Activated CD4-positive, alpha-beta T cell treated with anti-CD3 and anti-CD28 coated beads, Interleukin-2, amount 50 U/mL, for 1 hour (primary cell): ENCODE measurements at regions not wholly inside any gene's neighbourhood (a gene's known extent, or its start where the extent isn't known, plus 50 kb on each side); places are given as distances from the start of the nearest gene placed in this dataset.

Source experiments
- DNase-seq: peaks from one replicate; pipeline ENCODE4 v3.0.0-alpha.2; 2020

GRCh38 chr1:208874915-208875314 lies 630.7 kb upstream of the PLXNA2 start:
- no peak for DNase-seq

GRCh38 chr1:208879022-208879421 lies 634.8 kb upstream of the PLXNA2 start:
- DNase-seq, result no peak

- no peak for DNase-seq
Measured at GRCh38 chr1:208880433-208881100, 636.4 kb upstream of the PLXNA2 start.

- no peak for DNase-seq
Measured at GRCh38 chr1:208885060-208885459, 640.9 kb upstream of the PLXNA2 start.

GRCh38 chr1:208885650-208886049 lies 641.5 kb upstream of the PLXNA2 start:
- DNase-seq, result no peak

GRCh38 chr1:208888376-208888775 lies 644.2 kb upstream of the PLXNA2 start:
- DNase-seq, result no peak

- no peak for DNase-seq
Measured at GRCh38 chr1:208892147-208892546, 648.0 kb upstream of the PLXNA2 start.

GRCh38 chr1:208893251-208893650 lies 649.1 kb upstream of the PLXNA2 start:
- no peak for DNase-seq

- DNase-seq, result no peak
Measured at GRCh38 chr1:208895181-208895580, 651.0 kb upstream of the PLXNA2 start.

GRCh38 chr1:208895820-208896219 lies 651.6 kb upstream of the PLXNA2 start:
- DNase-seq, result no peak

- DNase-seq, result no peak
Measured at GRCh38 chr1:208896768-208897167, 652.6 kb upstream of the PLXNA2 start.

- no peak for DNase-seq
Measured at GRCh38 chr1:208899438-208899837, 655.3 kb upstream of the PLXNA2 start.

- DNase-seq, result no peak
Measured at GRCh38 chr1:208903251-208903905, 659.2 kb upstream of the PLXNA2 start.

GRCh38 chr1:208907790-208908189 lies 663.6 kb upstream of the PLXNA2 start:
- DNase-seq, result no peak

GRCh38 chr1:208909011-208909984 lies 665.1 kb upstream of the PLXNA2 start:
- DNase-seq, result no peak

- DNase-seq, result no peak
Measured at GRCh38 chr1:208910161-208910560, 666.0 kb upstream of the PLXNA2 start.

- DNase-seq, result no peak
Measured at GRCh38 chr1:208917281-208917680, 666.2 kb upstream of the CAMK1G start.

- no peak for DNase-seq
Measured at GRCh38 chr1:208917723-208918122, 665.8 kb upstream of the CAMK1G start.

GRCh38 chr1:208918160-208918559 lies 665.4 kb upstream of the CAMK1G start:
- DNase-seq, result no peak

GRCh38 chr1:208919371-208919770 lies 664.1 kb upstream of the CAMK1G start:
- no peak for DNase-seq

GRCh38 chr1:208921259-208921658 lies 662.3 kb upstream of the CAMK1G start:
- no peak for DNase-seq

GRCh38 chr1:208923456-208923855 lies 660.1 kb upstream of the CAMK1G start:
- DNase-seq, result no peak

- no peak for DNase-seq
Measured at GRCh38 chr1:208923946-208924720, 659.4 kb upstream of the CAMK1G start.
